Liver (tissue), 3 donors: ENCODE measurements at regions not wholly inside any gene's neighbourhood (a gene's known extent, or its start where the extent isn't known, plus 50 kb on each side); places are given as distances from the start of the nearest gene placed in this dataset.

Experiments
- CTCF ChIP-seq: fragments of 150-350 bp; IDR thresholded peaks from 2 replicates; pipeline ENCODE4 v1.5.1; 2017; ENCODE audit warnings: improper control_type of control experiment, low read depth, low read length; ENCODE audit not compliant: missing input control
- FOXA1 ChIP-seq: IDR thresholded peaks from 2 replicates; pipeline ENCODE4 v1.6.1; 2016; ENCODE audit warnings: antibody characterized with exemption
- GABPA ChIP-seq, 2 donors: IDR thresholded peaks in 1 of 2; conservative IDR thresholded peaks in 1 of 2; 2 replicates each; pipeline ENCODE4 v1.6.1; 2016; ENCODE audit warnings: antibody characterized with exemption in 2 of 2, mild to moderate bottlenecking in 1 of 2, moderate library complexity in 1 of 2
- HNF4A ChIP-seq, 2 donors: conservative IDR thresholded peaks; 2 replicates each; pipeline ENCODE4 v1.6.1; 2016; ENCODE audit warnings: antibody characterized with exemption in 2 of 2, mild to moderate bottlenecking in 2 of 2
- MAX ChIP-seq: IDR thresholded peaks from 2 replicates; pipeline ENCODE4 v1.6.1; 2016; ENCODE audit warnings: antibody characterized with exemption
- RAD21 ChIP-seq, 2 donors: IDR thresholded peaks; 2 replicates each; pipeline ENCODE4 v1.6.1; 2016; ENCODE audit warnings: antibody characterized with exemption in 2 of 2, mild to moderate bottlenecking in 2 of 2
- RXRA ChIP-seq, 2 donors: IDR thresholded peaks; 2 replicates each; pipeline ENCODE4 v1.6.1; 2017 to 2018; ENCODE audit warnings: antibody characterized with exemption in 2 of 2, mild to moderate bottlenecking in 1 of 2
- TAF1 ChIP-seq: conservative IDR thresholded peaks from 2 replicates; pipeline ENCODE4 v1.6.1; 2016; ENCODE audit warnings: antibody characterized with exemption, mild to moderate bottlenecking
- YY1 ChIP-seq: IDR thresholded peaks from 2 replicates; pipeline ENCODE4 v1.6.1; 2016; ENCODE audit warnings: antibody characterized with exemption, mild to moderate bottlenecking
- TF ChIP-seq, protein P1 (sequence below): IDR thresholded peaks from 2 replicates; pipeline ENCODE4 v1.6.1; 2016; ENCODE audit warnings: antibody characterized with exemption, mild to moderate bottlenecking
- donor health status: healthy.
- donor health status: healthy.

DNA sequence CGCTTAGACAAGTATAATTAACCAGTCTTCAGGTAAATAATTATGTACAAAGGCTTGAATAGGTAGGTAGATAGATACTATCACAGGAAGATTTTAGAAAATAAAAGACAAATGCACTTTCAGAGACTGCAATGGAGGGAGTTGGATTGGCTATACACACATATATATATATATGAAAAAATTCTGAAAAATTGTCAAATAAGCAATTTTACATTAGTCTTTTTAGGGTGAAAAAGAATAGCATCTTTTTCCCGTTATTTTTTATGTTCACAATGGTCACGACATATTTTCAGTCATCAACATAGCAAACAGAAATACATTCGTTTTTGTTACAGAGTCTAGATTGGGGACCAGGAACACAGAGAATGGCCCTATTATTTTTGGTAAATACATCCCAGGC is 385.9 kb upstream of the ACTRT1 start:
- TF ChIP-seq CTCF = no peak
- TF ChIP-seq, protein P1, sequence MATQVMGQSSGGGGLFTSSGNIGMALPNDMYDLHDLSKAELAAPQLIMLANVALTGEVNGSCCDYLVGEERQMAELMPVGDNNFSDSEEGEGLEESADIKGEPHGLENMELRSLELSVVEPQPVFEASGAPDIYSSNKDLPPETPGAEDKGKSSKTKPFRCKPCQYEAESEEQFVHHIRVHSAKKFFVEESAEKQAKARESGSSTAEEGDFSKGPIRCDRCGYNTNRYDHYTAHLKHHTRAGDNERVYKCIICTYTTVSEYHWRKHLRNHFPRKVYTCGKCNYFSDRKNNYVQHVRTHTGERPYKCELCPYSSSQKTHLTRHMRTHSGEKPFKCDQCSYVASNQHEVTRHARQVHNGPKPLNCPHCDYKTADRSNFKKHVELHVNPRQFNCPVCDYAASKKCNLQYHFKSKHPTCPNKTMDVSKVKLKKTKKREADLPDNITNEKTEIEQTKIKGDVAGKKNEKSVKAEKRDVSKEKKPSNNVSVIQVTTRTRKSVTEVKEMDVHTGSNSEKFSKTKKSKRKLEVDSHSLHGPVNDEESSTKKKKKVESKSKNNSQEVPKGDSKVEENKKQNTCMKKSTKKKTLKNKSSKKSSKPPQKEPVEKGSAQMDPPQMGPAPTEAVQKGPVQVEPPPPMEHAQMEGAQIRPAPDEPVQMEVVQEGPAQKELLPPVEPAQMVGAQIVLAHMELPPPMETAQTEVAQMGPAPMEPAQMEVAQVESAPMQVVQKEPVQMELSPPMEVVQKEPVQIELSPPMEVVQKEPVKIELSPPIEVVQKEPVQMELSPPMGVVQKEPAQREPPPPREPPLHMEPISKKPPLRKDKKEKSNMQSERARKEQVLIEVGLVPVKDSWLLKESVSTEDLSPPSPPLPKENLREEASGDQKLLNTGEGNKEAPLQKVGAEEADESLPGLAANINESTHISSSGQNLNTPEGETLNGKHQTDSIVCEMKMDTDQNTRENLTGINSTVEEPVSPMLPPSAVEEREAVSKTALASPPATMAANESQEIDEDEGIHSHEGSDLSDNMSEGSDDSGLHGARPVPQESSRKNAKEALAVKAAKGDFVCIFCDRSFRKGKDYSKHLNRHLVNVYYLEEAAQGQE = no peak
- no peak for TF ChIP-seq MAX
- TF ChIP-seq RAD21 (IDR thresholded peaks at IDR 0.05) = no peak
- no peak for TF ChIP-seq YY1
- TF ChIP-seq RXRA (IDR thresholded peaks at IDR 0.05) = no peak
- no peak for TF ChIP-seq GABPA (IDR thresholded peaks at IDR 0.05 in 1 of 2, conservative IDR thresholded peaks at IDR 0.05 in 1 of 2)
- no peak for TF ChIP-seq HNF4A (conservative IDR thresholded peaks at IDR 0.05)
- TF ChIP-seq TAF1 = no peak
- TF ChIP-seq FOXA1 = no peak
